ENCODE measurements at regions not wholly inside any gene's neighbourhood (a gene's known extent, or its start where the extent isn't known, plus 50 kb on each side); places are given as distances from the start of the nearest gene placed in this dataset.

DNA sequence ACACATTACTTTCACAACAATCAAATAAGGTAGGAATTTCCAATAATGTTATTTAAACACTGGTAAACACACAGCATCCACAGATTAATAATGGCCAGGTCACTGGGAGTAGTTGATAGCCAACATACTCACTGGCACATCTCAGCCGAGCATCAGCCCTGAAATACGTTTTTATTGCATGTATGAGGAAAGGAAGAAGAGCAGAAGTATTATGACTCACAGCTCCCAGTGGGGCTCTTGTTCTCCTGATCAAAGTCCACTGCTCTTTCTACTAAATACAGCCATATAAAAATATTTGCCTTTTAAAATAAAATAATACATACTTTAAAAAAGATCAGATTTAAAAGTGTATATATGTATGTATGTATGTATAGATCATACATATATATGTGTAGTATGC is 999.6 kb downstream of the SUCLG1 start:
- in situ Hi-C loops (cut with HindIII; ENCODE audit: low sequenced_read_pairs): no loop called here
- no peak overlapping the region for H3K4me3 ChIP-seq (ENCODE audit: low read depth, low read length)
- DNase-seq (ENCODE audit: low read depth, low spot score): no peak
- TF ChIP-seq CTCF (IDR thresholded peaks at IDR 0.05; ENCODE audit: low read depth, low read length): no peak

GRCh38 chr2:83435989-83436388 is 1023.1 kb downstream of the SUCLG1 start:
- no peak for TF ChIP-seq CTCF (IDR thresholded peaks at IDR 0.05; ENCODE audit: low read depth, low read length)
- H3K4me3 ChIP-seq (ENCODE audit: low read depth, low read length): no peak overlapping the region
- in situ Hi-C loops (cut with HindIII; ENCODE audit: low sequenced_read_pairs): no loop called here
- no peak for DNase-seq (ENCODE audit: low read depth, low spot score)

GRCh38 chr2:83420993-83421392 is 1038.1 kb downstream of the SUCLG1 start:
- H3K4me3 ChIP-seq (ENCODE audit: low read depth, low read length): no peak overlapping the region
- TF ChIP-seq CTCF (IDR thresholded peaks at IDR 0.05; ENCODE audit: low read depth, low read length): no peak
- in situ Hi-C loops (cut with HindIII; ENCODE audit: low sequenced_read_pairs): no loop called here
- no peak for DNase-seq (ENCODE audit: low read depth, low spot score)

- in situ Hi-C loops (cut with HindIII; ENCODE audit: low sequenced_read_pairs): no loop called here
- DNase-seq (ENCODE audit: low read depth, low spot score): no peak
- H3K4me3 ChIP-seq (ENCODE audit: low read depth, low read length): no peak overlapping the region
- no peak for TF ChIP-seq CTCF (IDR thresholded peaks at IDR 0.05; ENCODE audit: low read depth, low read length)
Observed at GRCh38 chr2:83394134-83394904, 1064.8 kb downstream of the SUCLG1 start.

- no peak for TF ChIP-seq CTCF (IDR thresholded peaks at IDR 0.05; ENCODE audit: low read depth, low read length)
- DNase-seq (ENCODE audit: low read depth, low spot score): no peak
- in situ Hi-C loops (cut with HindIII; ENCODE audit: low sequenced_read_pairs): no loop called here
- no peak overlapping the region for H3K4me3 ChIP-seq (ENCODE audit: low read depth, low read length)
Observed at GRCh38 chr2:83388804-83389203, 1070.3 kb downstream of the SUCLG1 start.

DNA sequence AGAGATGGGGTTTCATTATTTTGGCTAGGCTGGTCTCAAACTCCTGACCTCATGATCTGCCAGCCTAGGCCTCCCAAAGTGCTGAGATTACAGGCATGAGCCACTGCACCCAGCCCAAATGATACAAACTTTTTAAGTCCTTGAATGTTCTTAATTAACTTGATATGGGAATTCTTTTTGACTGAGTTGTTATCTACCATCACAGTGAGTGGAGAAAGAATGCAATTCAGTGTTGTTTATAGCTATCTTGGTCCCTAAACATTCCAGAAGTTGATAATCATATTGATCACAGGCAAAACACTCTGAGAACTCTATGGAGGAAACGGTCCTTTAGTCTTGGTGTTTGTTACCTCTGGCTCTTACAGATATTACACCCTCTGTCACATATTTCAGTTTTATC is 1072.5 kb downstream of the SUCLG1 start:
- in situ Hi-C loops (cut with HindIII; ENCODE audit: low sequenced_read_pairs): no loop called here
- no peak overlapping the region for H3K4me3 ChIP-seq (ENCODE audit: low read depth, low read length)
- no peak for TF ChIP-seq CTCF (IDR thresholded peaks at IDR 0.05; ENCODE audit: low read depth, low read length)
- DNase-seq (ENCODE audit: low read depth, low spot score): no peak

Measured in astrocyte of the spinal cord (primary cell).